ENCODE measurements at regions not wholly inside any gene's neighbourhood (a gene's known extent, or its start where the extent isn't known, plus 50 kb on each side); places are given as distances from the start of the nearest gene placed in this dataset.
A peak's percentile ranks its signal among the peaks of the same experiment; 100 is the strongest.
"Not testable (repeated sequence)": the region's sequence is repeated elsewhere in the genome, so short reads cannot be mapped to it uniquely, and the experiment has no call there.

- H3K4me3 ChIP-seq (ENCODE audit: control insufficient read depth in 1 of 2, extremely low read depth in 1 of 2, low read length in 1 of 2): no peak overlapping the region
- no peak overlapping the region for H3K4me3 Mint-ChIP-seq
- POLR2A ChIA-PET: no interaction called here
- H3K27ac Mint-ChIP-seq: no peak overlapping the region
- no peaks in the 10 kb centered on the region for H3K36me3 Mint-ChIP-seq
- 72% methylated on average over 6 of the region's 7 CpGs for WGBS (ENCODE audit: insufficient coverage)
- peaks cover 7 to 8% (median 8%) of the 10 kb centered on the region in 3 donors for H3K4me1 Mint-ChIP-seq
- no peaks in the 10 kb centered on the region for H3K27me3 ChIP-seq (replicated peaks in 1 of 2; ENCODE audit: control insufficient read depth in 2 of 2, extremely low read depth in 1 of 2, insufficient read depth in 2 of 2, low read length in 1 of 2)
- no peaks in the 10 kb centered on the region for H3K36me3 ChIP-seq (ENCODE audit: control insufficient read depth in 2 of 2, extremely low read depth in 1 of 2, insufficient read depth in 1 of 2, low read length in 1 of 2)
- CTCF ChIA-PET: no interaction called here
- ATAC-seq (replicated peaks in 1 of 4): no peak
- H3K9me3 Mint-ChIP-seq: no peaks in the 10 kb centered on the region
- peaks cover 4 to 5% of the 10 kb centered on the region in 2 donors for H3K27me3 Mint-ChIP-seq
- no peaks in the 10 kb centered on the region for H3K9me3 ChIP-seq
- DNase-seq: no peak
- H3K27ac ChIP-seq (ENCODE audit: low read length): no peak overlapping the region
- peaks cover 4% of the 10 kb centered on the region in 2 experiments for H3K4me1 ChIP-seq (ENCODE audit: control insufficient read depth in 1 of 2, extremely low read depth in 1 of 2, insufficient read depth in 2 of 2, low read length in 2 of 2)
These were observed 52.3 kb upstream of the PTPN12 start for GRCh38 chr7:77484785-77485184.

- DNase-seq: no peak
- no peaks in the 10 kb centered on the region for H3K36me3 ChIP-seq (ENCODE audit: control insufficient read depth in 2 of 2, extremely low read depth in 1 of 2, insufficient read depth in 1 of 2, low read length in 1 of 2)
- no peak overlapping the region for H3K27ac ChIP-seq (ENCODE audit: low read length)
- H3K27me3 Mint-ChIP-seq: peaks cover 0 to 4% of the 10 kb centered on the region in 2 donors
- WGBS (ENCODE audit: insufficient coverage): no CpG with 5 or more reads among the region's 3 CpGs
- no peaks in the 10 kb centered on the region for H3K27me3 ChIP-seq (replicated peaks in 1 of 2; ENCODE audit: control insufficient read depth in 2 of 2, extremely low read depth in 1 of 2, insufficient read depth in 2 of 2, low read length in 1 of 2)
- H3K4me3 Mint-ChIP-seq: no peak overlapping the region
- H3K4me3 ChIP-seq (ENCODE audit: control insufficient read depth in 1 of 2, extremely low read depth in 1 of 2, low read length in 1 of 2): no peak overlapping the region
- H3K36me3 Mint-ChIP-seq: no peaks in the 10 kb centered on the region
- H3K27ac Mint-ChIP-seq: no peak overlapping the region
- H3K4me1 ChIP-seq (ENCODE audit: control insufficient read depth in 1 of 2, extremely low read depth in 1 of 2, insufficient read depth in 2 of 2, low read length in 2 of 2): peaks cover 4% of the 10 kb centered on the region in 2 experiments
- no peak for ATAC-seq (replicated peaks in 1 of 4)
- no peaks in the 10 kb centered on the region for H3K9me3 Mint-ChIP-seq
- POLR2A ChIA-PET: no interaction called here
- H3K4me1 Mint-ChIP-seq: peaks cover 7 to 8% (median 8%) of the 10 kb centered on the region in 3 donors
- H3K9me3 ChIP-seq: no peaks in the 10 kb centered on the region
- CTCF ChIA-PET: no interaction called here
These were observed 55.1 kb upstream of the PTPN12 start for GRCh38 chr7:77482015-77482414.

- H3K9me3 Mint-ChIP-seq: no peaks in the 10 kb centered on the region
- no CpG with 5 or more reads among the region's 2 CpGs for WGBS (ENCODE audit: insufficient coverage)
- H3K4me3 Mint-ChIP-seq: no peak overlapping the region
- H3K27me3 Mint-ChIP-seq: peaks cover 0 to 4% of the 10 kb centered on the region in 2 donors
- H3K36me3 ChIP-seq (ENCODE audit: control insufficient read depth in 2 of 2, extremely low read depth in 1 of 2, insufficient read depth in 1 of 2, low read length in 1 of 2): no peaks in the 10 kb centered on the region
- ChIA-PET POLR2A (no interaction called here), CTCF (no interaction called here)
- H3K4me3 ChIP-seq (ENCODE audit: control insufficient read depth in 1 of 2, extremely low read depth in 1 of 2, low read length in 1 of 2): no peak overlapping the region
- no peaks in the 10 kb centered on the region for H3K9me3 ChIP-seq
- H3K27ac Mint-ChIP-seq: no peak overlapping the region
- peaks cover 4% of the 10 kb centered on the region in 2 experiments for H3K4me1 ChIP-seq (ENCODE audit: control insufficient read depth in 1 of 2, extremely low read depth in 1 of 2, insufficient read depth in 2 of 2, low read length in 2 of 2)
- H3K4me1 Mint-ChIP-seq: peaks cover 7 to 8% (median 8%) of the 10 kb centered on the region in 3 donors
- no peaks in the 10 kb centered on the region for H3K36me3 Mint-ChIP-seq
- DNase-seq (peak in 1 of 35 experiments; percentile 8), ATAC-seq (replicated peaks in 1 of 4) (peak in 2 of 4 experiments; percentile 58 to 82)
- no peak overlapping the region for H3K27ac ChIP-seq (ENCODE audit: low read length)
- no peaks in the 10 kb centered on the region for H3K27me3 ChIP-seq (replicated peaks in 1 of 2; ENCODE audit: control insufficient read depth in 2 of 2, extremely low read depth in 1 of 2, insufficient read depth in 2 of 2, low read length in 1 of 2)
These were observed 55.5 kb upstream of the PTPN12 start for GRCh38 chr7:77481615-77482014.

- H3K27ac Mint-ChIP-seq: not testable (repeated sequence)
- CTCF ChIA-PET: interaction anchor here in 1 of 2 donors (0.6 kb wide), 1 partner anchor 164 kb away, joined by 4 read pairs; no protein-coding TSS in a partner anchor
These were observed 56.9 kb upstream of the PTPN12 start for GRCh38 chr7:77480102-77480627.

GRCh38 chr7:77479536-77480088 is 57.5 kb upstream of the PTPN12 start:
- Histone ChIP-seq H3K27ac (ENCODE audit: low read length) (no peak overlapping the region), H3K4me1 (ENCODE audit: control insufficient read depth in 1 of 2, extremely low read depth in 1 of 2, insufficient read depth in 2 of 2, low read length in 2 of 2) (peaks cover 4% of the 10 kb centered on the region in 2 experiments), H3K36me3 (ENCODE audit: control insufficient read depth in 2 of 2, extremely low read depth in 1 of 2, insufficient read depth in 1 of 2, low read length in 1 of 2) (no peaks in the 10 kb centered on the region), H3K4me3 (ENCODE audit: control insufficient read depth in 1 of 2, extremely low read depth in 1 of 2, low read length in 1 of 2) (no peak overlapping the region), H3K27me3 (replicated peaks in 1 of 2; ENCODE audit: control insufficient read depth in 2 of 2, extremely low read depth in 1 of 2, insufficient read depth in 2 of 2, low read length in 1 of 2) (no peaks in the 10 kb centered on the region), H3K9me3 (no peaks in the 10 kb centered on the region)
- CTCF ChIA-PET: interaction anchor here in 1 of 2 donors (0.6 kb wide), 1 partner anchor 165 kb away, joined by 4 read pairs; no protein-coding TSS in a partner anchor
- Mint-ChIP-seq H3K27ac (no peak overlapping the region), H3K4me1 (peaks cover 7 to 10% (median 8%) of the 10 kb centered on the region in 3 donors), H3K36me3 (no peaks in the 10 kb centered on the region), H3K9me3 (no peaks in the 10 kb centered on the region), H3K4me3 (no peak overlapping the region), H3K27me3 (no peaks in the 10 kb centered on the region)
- DNase-seq (no peak), ATAC-seq (replicated peaks in 1 of 4) (no peak)
- POLR2A ChIA-PET: interaction anchor here in 1 of 2 donors (0.6 kb wide), 1 partner anchor 244 kb away, joined by 4 read pairs; no protein-coding TSS in a partner anchor
- WGBS (ENCODE audit: insufficient coverage): 60% methylated on average over 1 of the region's 3 CpGs

More at GRCh38 chr7:77480102-77480627, 56.9 kb upstream of the PTPN12 start:
- not testable (repeated sequence) for H3K27me3 Mint-ChIP-seq; H3K9me3 Mint-ChIP-seq; H3K36me3 ChIP-seq (ENCODE audit: control insufficient read depth in 2 of 2, extremely low read depth in 1 of 2, insufficient read depth in 1 of 2, low read length in 1 of 2); DNase-seq; H3K27me3 ChIP-seq (replicated peaks in 1 of 2; ENCODE audit: control insufficient read depth in 2 of 2, extremely low read depth in 1 of 2, insufficient read depth in 2 of 2, low read length in 1 of 2); H3K4me3 Mint-ChIP-seq; ATAC-seq (replicated peaks in 1 of 4); H3K4me3 ChIP-seq (ENCODE audit: control insufficient read depth in 1 of 2, extremely low read depth in 1 of 2, low read length in 1 of 2); H3K4me1 Mint-ChIP-seq; H3K36me3 Mint-ChIP-seq; H3K4me1 ChIP-seq (ENCODE audit: control insufficient read depth in 1 of 2, extremely low read depth in 1 of 2, insufficient read depth in 2 of 2, low read length in 2 of 2); H3K27ac ChIP-seq (ENCODE audit: low read length); H3K9me3 ChIP-seq
- 100% methylated on average over 3 of the region's 4 CpGs for WGBS (ENCODE audit: insufficient coverage)
- POLR2A ChIA-PET: interaction anchor here in 1 of 2 donors (0.6 kb wide), 1 partner anchor 243 kb away, joined by 4 read pairs; no protein-coding TSS in a partner anchor

- CTCF ChIA-PET: interaction anchor here in 1 of 2 donors (0.6 kb wide), 1 partner anchor 105 kb away, joined by 6 read pairs; no protein-coding TSS in a partner anchor
These were observed 60.2 kb upstream of the PTPN12 start for GRCh38 chr7:77476871-77477270.

More at GRCh38 chr7:77476871-77477270, 60.2 kb upstream of the PTPN12 start:
- Mint-ChIP-seq H3K27ac (no peak overlapping the region), H3K9me3 (no peaks in the 10 kb centered on the region), H3K27me3 (no peaks in the 10 kb centered on the region), H3K4me3 (no peak overlapping the region), H3K36me3 (no peaks in the 10 kb centered on the region), H3K4me1 (peaks cover 5 to 7% (median 7%) of the 10 kb centered on the region in 3 donors)
- POLR2A ChIA-PET: interaction anchor here in 1 of 2 donors (0.7 kb wide), 1 partner anchor 56 kb away, joined by 3 read pairs; no protein-coding TSS in a partner anchor
- no peaks in the 10 kb centered on the region for H3K27me3 ChIP-seq (replicated peaks in 1 of 2; ENCODE audit: control insufficient read depth in 2 of 2, extremely low read depth in 1 of 2, insufficient read depth in 2 of 2, low read length in 1 of 2)
- H3K27ac ChIP-seq (ENCODE audit: low read length): no peak overlapping the region
- H3K4me3 ChIP-seq (ENCODE audit: control insufficient read depth in 1 of 2, extremely low read depth in 1 of 2, low read length in 1 of 2): no peak overlapping the region
- no peaks in the 10 kb centered on the region for H3K9me3 ChIP-seq
- ATAC-seq (replicated peaks in 1 of 4) (no peak), DNase-seq (no peak)
- no peaks in the 10 kb centered on the region for H3K36me3 ChIP-seq (ENCODE audit: control insufficient read depth in 2 of 2, extremely low read depth in 1 of 2, insufficient read depth in 1 of 2, low read length in 1 of 2)
- peaks cover 2% of the 10 kb centered on the region in 2 experiments for H3K4me1 ChIP-seq (ENCODE audit: control insufficient read depth in 1 of 2, extremely low read depth in 1 of 2, insufficient read depth in 2 of 2, low read length in 2 of 2)
- WGBS (ENCODE audit: insufficient coverage): 90% methylated on average over 1 of the region's 3 CpGs

All from T-cell (primary cell).